ENCODE measurements at regions not wholly inside any gene's neighbourhood (a gene's known extent, or its start where the extent isn't known, plus 50 kb on each side); places are given as distances from the start of the nearest gene placed in this dataset.

GRCh38 chr4:30945586-30945985, 225.4 kb downstream of the PCDH7 start:
- DNase-seq: no peak

GRCh38 chr4:30946288-30946687, 226.1 kb downstream of the PCDH7 start:
- no peak for DNase-seq

GRCh38 chr4:30948653-30949052, 228.5 kb downstream of the PCDH7 start:
- no peak for DNase-seq

GRCh38 chr4:30950737-30951136, 230.6 kb downstream of the PCDH7 start:
- no peak for DNase-seq

GRCh38 chr4:30952526-30953219, 232.5 kb downstream of the PCDH7 start:
- DNase-seq: no peak

GRCh38 chr4:30953799-30954198, 233.6 kb downstream of the PCDH7 start:
- DNase-seq: no peak

- DNase-seq: no peak
These were observed 236.7 kb downstream of the PCDH7 start for GRCh38 chr4:30956916-30957315.

- DNase-seq: no peak
These were observed 237.5 kb downstream of the PCDH7 start for GRCh38 chr4:30957706-30958105.

GRCh38 chr4:30959781-30960485, 239.8 kb downstream of the PCDH7 start:
- no peak for DNase-seq

GRCh38 chr4:30962939-30963338, 242.8 kb downstream of the PCDH7 start:
- DNase-seq: no peak

GRCh38 chr4:30968926-30969325, 248.8 kb downstream of the PCDH7 start:
- DNase-seq: no peak

GRCh38 chr4:30972542-30972941, 252.4 kb downstream of the PCDH7 start:
- no peak for DNase-seq

- no peak for DNase-seq
These were observed 253.8 kb downstream of the PCDH7 start for GRCh38 chr4:30973993-30974392.

GRCh38 chr4:30979402-30979801, 259.2 kb downstream of the PCDH7 start:
- no peak for DNase-seq

- DNase-seq: no peak
These were observed 269.3 kb downstream of the PCDH7 start for GRCh38 chr4:30989508-30989907.

- DNase-seq: no peak
These were observed 276.7 kb downstream of the PCDH7 start for GRCh38 chr4:30996841-30997240.

GRCh38 chr4:31005037-31005436, 284.9 kb downstream of the PCDH7 start:
- no peak for DNase-seq

- no peak for DNase-seq
These were observed 287.7 kb downstream of the PCDH7 start for GRCh38 chr4:31007858-31008257.

- DNase-seq: no peak
These were observed 289.8 kb downstream of the PCDH7 start for GRCh38 chr4:31009926-31010325.

GRCh38 chr4:31015123-31015522, 295.0 kb downstream of the PCDH7 start:
- no peak for DNase-seq

- no peak for DNase-seq
These were observed 296.3 kb downstream of the PCDH7 start for GRCh38 chr4:31016322-31017061.

- DNase-seq: no peak
These were observed 300.2 kb downstream of the PCDH7 start for GRCh38 chr4:31020363-31020762.

GRCh38 chr4:31021008-31021407, 300.8 kb downstream of the PCDH7 start:
- DNase-seq: no peak

GRCh38 chr4:31022702-31023101, 302.5 kb downstream of the PCDH7 start:
- DNase-seq: no peak
